GM12878 (cell line): ENCODE measurements at regions not wholly inside any gene's neighbourhood (a gene's known extent, or its start where the extent isn't known, plus 50 kb on each side); places are given as distances from the start of the nearest gene placed in this dataset.

Experiments
- ATAC-seq: fragments of 200-7000 bp; cut with Tn5 transposase; 3 replicates; pipeline ENCODE4 v1.9.1; 2020; ENCODE audit warnings: mild to moderate bottlenecking, moderate library complexity
- BruUV-seq: library from RNA; stranded (reverse); fragments of 400-500 nt; replicated peaks from 2 replicates; lab custom pipeline; 2021; lab: Mats Ljungman, UMichigan
- CTCF ChIA-PET: fragments of 300-600 bp; sonication (Branson Sonifier 250); formaldehyde crosslinking; extraction: SDS; loops from one replicate; lab custom pipeline; 2021; ENCODE audit warnings: inconsistent platforms; lab: Yijun Ruan, JAX
- POLR2A ChIA-PET: fragments of 350-600 bp; formaldehyde crosslinking; extraction: SDS; loops from one replicate; lab custom pipeline; 2021; ENCODE audit warnings: inconsistent platforms; lab: Charles Lee
- RAD21 ChIA-PET: fragments of 300-600 bp; sonication (Branson Sonifier 250); formaldehyde crosslinking; loops from one replicate; lab custom pipeline; 2023; ENCODE audit warnings: antibody characterized with exemption; ENCODE audit not compliant: unreplicated experiment; lab: Charles Lee
- SMC1A ChIA-PET: fragments of 300-600 bp; sonication (Branson Sonifier 250); formaldehyde crosslinking; loops from one replicate; lab custom pipeline; 2023; ENCODE audit not compliant: unreplicated experiment, uncharacterized antibody; lab: Charles Lee
- DNase-seq: peaks from one replicate; pipeline ENCODE4 v3.0.0-alpha.2; 2011; ENCODE audit warnings: low read depth, low spot score
- FAIRE-seq: peaks from 3 replicates; lab custom pipeline; 2011; peaks lifted over from hg19 to GRCh38; lab: Jason Lieb, UNC
- H2AFZ ChIP-seq: 2 replicates; pipeline ENCODE4 v1.6.0; 2011; ENCODE audit warnings: low read depth, low read length, control low read depth; ENCODE audit not compliant: control insufficient read depth
- H3K27ac ChIP-seq: 2 replicates; pipeline ENCODE4 v1.5.1; 2011; ENCODE audit warnings: control low read depth; ENCODE audit not compliant: control insufficient read depth, insufficient read depth
- H3K27me3 ChIP-seq, 2 experiments: replicated peaks in 1 of 2; 2 replicates each; pipeline versions ENCODE4 v1.6.0 to v1.6.1; 2011; ENCODE audit warnings: low read length in 1 of 2; ENCODE audit not compliant: control insufficient read depth in 2 of 2, insufficient read depth in 2 of 2
- H3K36me3 ChIP-seq, 2 experiments: 2 replicates each; pipeline ENCODE4 v1.5.1; 2011; ENCODE audit warnings: low read length in 1 of 2; ENCODE audit not compliant: control insufficient read depth in 2 of 2, insufficient read depth in 2 of 2
- H3K4me1 ChIP-seq: 2 replicates; pipeline ENCODE4 v1.6.1; 2011; ENCODE audit warnings: mild to moderate bottlenecking, low read length, moderate library complexity, mixed read lengths; ENCODE audit not compliant: control insufficient read depth, insufficient read depth
- H3K4me2 ChIP-seq: 2 replicates; pipeline ENCODE4 v1.6.0; 2011; ENCODE audit warnings: control low read depth; ENCODE audit not compliant: control insufficient read depth, insufficient read depth
- H3K4me3 ChIP-seq: fragments of 200-600 bp; sonication (generic); 2 replicates; pipeline ENCODE4 v1.5.1; 2016
- H3K79me2 ChIP-seq: 2 replicates; pipeline ENCODE4 v1.6.0; 2011; ENCODE audit warnings: low read length; ENCODE audit not compliant: control insufficient read depth, insufficient read depth
- H3K9ac ChIP-seq: 2 replicates; pipeline ENCODE4 v1.8.0; 2011; ENCODE audit warnings: low read length, control low read depth, mixed read lengths; ENCODE audit not compliant: control insufficient read depth, insufficient read depth
- H3K9me3 ChIP-seq: replicated peaks from 3 replicates; pipeline ENCODE4 v1.5.1; 2011; ENCODE audit warnings: mild to moderate bottlenecking, low read length; ENCODE audit not compliant: control insufficient read depth, insufficient read depth
- H4K20me1 ChIP-seq: 2 replicates; pipeline ENCODE4 v1.6.0; 2011; ENCODE audit not compliant: control insufficient read depth, insufficient read depth
- BCLAF1 ChIP-seq: fragments of 450-650 bp; IDR thresholded peaks from 2 replicates; pipeline ENCODE4 v1.6.1; 2017; ENCODE audit warnings: antibody characterized with exemption, mild to moderate bottlenecking, moderate library complexity
- EZH2 ChIP-seq: IDR thresholded peaks from 2 replicates; pipeline ENCODE4 v1.6.1; 2012; ENCODE audit warnings: low read depth, mild to moderate bottlenecking, control low read depth, inconsistent platforms, low read length, borderline replicate concordance; ENCODE audit not compliant: control insufficient read depth
- IRF3 ChIP-seq: fragments of 450-650 bp; IDR thresholded peaks from 2 replicates; pipeline ENCODE4 v1.6.1; 2014; ENCODE audit warnings: mild to moderate bottlenecking
- MTA3 ChIP-seq: IDR thresholded peaks from 2 replicates; pipeline ENCODE4 v1.6.1; 2012; ENCODE audit warnings: low read length, inconsistent platforms, borderline replicate concordance
- NFYA ChIP-seq: IDR thresholded peaks from 2 replicates; pipeline ENCODE4 v1.6.1; 2011; ENCODE audit warnings: low read depth, mild to moderate bottlenecking, low read length, improper control_type of control experiment, borderline replicate concordance
- PBX3 ChIP-seq: IDR thresholded peaks from 2 replicates; pipeline ENCODE4 v1.6.1; 2011; ENCODE audit warnings: mild to moderate bottlenecking, low read depth, low read length, moderate library complexity; ENCODE audit not compliant: insufficient replicate concordance
- POLR2AphosphoS2 ChIP-seq: IDR thresholded peaks from 2 replicates; pipeline ENCODE4 v1.6.1; 2011; ENCODE audit warnings: low read depth, mild to moderate bottlenecking, low read length, improper control_type of control experiment, moderate library complexity
- REST ChIP-seq: IDR thresholded peaks from 2 replicates; pipeline ENCODE4 v1.6.1; 2012; ENCODE audit warnings: mild to moderate bottlenecking, low read depth, low read length
- SMARCA5 ChIP-seq: fragments of 450-650 bp; IDR thresholded peaks from 2 replicates; pipeline ENCODE4 v1.6.1; 2017; ENCODE audit warnings: mild to moderate bottlenecking
- TBL1XR1 ChIP-seq: IDR thresholded peaks from 2 replicates; pipeline ENCODE4 v1.6.1; 2012; ENCODE audit warnings: low read depth, low read length, improper control_type of control experiment
- ZBTB4 ChIP-seq: fragments of 450-650 bp; formaldehyde crosslinking; IDR thresholded peaks from 2 replicates; pipeline ENCODE4 v1.4.0; 2022; ENCODE audit warnings: mild to moderate bottlenecking, moderate library complexity
- ZNF207 ChIP-seq: fragments of 450-650 bp; IDR thresholded peaks from 2 replicates; pipeline ENCODE4 v1.6.1; 2014; ENCODE audit warnings: antibody characterized with exemption, mild to moderate bottlenecking, borderline replicate concordance
- WGBS: methylation state at CpG from one replicate; pipeline ENCODE4 v1.1.6; 2016; ENCODE audit warnings: low lambda C conversion rate; ENCODE audit not compliant: insufficient replicate concordance, insufficient coverage; ENCODE audit errors: missing lambda C conversion rate; 5-methylcytosine and 5-hydroxymethylcytosine counted together
- in situ Hi-C: fragments of 300-500 bp; cut with MboI; formaldehyde crosslinking; loops from 9 replicates; pipeline ENCODE4 v1.14.3; 2018; ENCODE audit warnings: mixed read lengths
- intact Hi-C: fragments of 100-400 bp; cut with micrococcal nuclease; formaldehyde crosslinking; loops from one replicate; pipeline ENCODE4 v1.14.2; 2022; ENCODE audit not compliant: unreplicated experiment

GRCh38 chr5:106085136-106085535, 1585.6 kb downstream of the EFNA5 start:
- no peak for DNase-seq
- FAIRE-seq: no peak
- Histone ChIP-seq H3K4me2 (no peak overlapping the region), H3K36me3 (no peaks in the 10 kb centered on the region), H4K20me1 (no peaks in the 10 kb centered on the region), H3K9me3 (no peaks in the 10 kb centered on the region), H3K27me3 (no peaks in the 10 kb centered on the region), H3K27ac (no peak overlapping the region), H3K4me1 (no peaks in the 10 kb centered on the region), H3K4me3 (no peak overlapping the region), H3K9ac (no peak overlapping the region), H2AFZ (no peak overlapping the region), H3K79me2 (no peaks in the 10 kb centered on the region)
- no TSS peak for BruUV-seq
- POLR2A ChIA-PET: no interaction called here
- 0% methylated on average over 1 of the region's 1 CpG for WGBS
- no peak for ATAC-seq
- in situ Hi-C loops (no loop called here), intact Hi-C loops (no loop called here)
- RAD21 ChIA-PET: no interaction called here
- CTCF ChIA-PET: interaction anchor here (1.1 kb wide), 1 partner anchor 17 kb away, joined by 3 read pairs; no protein-coding TSS in a partner anchor
- SMC1A ChIA-PET: interaction anchor here (0.6 kb wide), 1 partner anchor 179 kb away, joined by 3 read pairs; no protein-coding TSS in a partner anchor
- TF ChIP-seq PBX3 (no peak), TBL1XR1 (no peak), ZNF207 (no peak), SMARCA5 (no peak), IRF3 (no peak), NFYA (no peak), POLR2AphosphoS2 (no peak), EZH2 (no peak), REST (no peak), MTA3 (no peak), BCLAF1 (no peak), ZBTB4 (CRISPR knock-in tag) (no peak)
